Activated CD4-positive, alpha-beta T cell treated with anti-CD3 and anti-CD28 coated beads for 36 hours (primary cell): ENCODE measurements at regions not wholly inside any gene's neighbourhood (a gene's known extent, or its start where the extent isn't known, plus 50 kb on each side); places are given as distances from the start of the nearest gene placed in this dataset.
"Not testable (repeated sequence)": the region's sequence is repeated elsewhere in the genome, so short reads cannot be mapped to it uniquely, and the experiment has no call there.

Source experiments
- ATAC-seq: fragments of 200-7000 bp; cut with Tn5 transposase; one replicate; pipeline ENCODE4 v1.10.0; 2021; ENCODE audit warnings: mild to moderate bottlenecking, moderate library complexity
- CTCF ChIA-PET: fragments of 350-600 bp; sonication (Branson Sonifier 250); formaldehyde crosslinking; loops from one replicate; lab custom pipeline; 2021; ENCODE audit warnings: antibody characterized with exemption; lab: Charles Lee
- POLR2A ChIA-PET: fragments of 350-600 bp; sonication (Branson Sonifier 250); formaldehyde crosslinking; loops from one replicate; lab custom pipeline; 2021; ENCODE audit warnings: antibody characterized with exemption, inconsistent platforms; lab: Charles Lee
- DNase-seq: peaks from one replicate; pipeline ENCODE4 v3.0.0-alpha.2; 2020
- H3K27ac Mint-ChIP-seq: one replicate; pipeline ENCODE4 v1.8.0; 2021; ENCODE audit warnings: mixed read lengths
- H3K27me3 Mint-ChIP-seq: one replicate; pipeline ENCODE4 v1.8.0; 2021; ENCODE audit warnings: mixed read lengths
- H3K36me3 Mint-ChIP-seq: one replicate; pipeline ENCODE4 v1.8.0; 2021; ENCODE audit warnings: low read depth, mixed read lengths
- H3K4me1 Mint-ChIP-seq: one replicate; pipeline ENCODE4 v1.8.0; 2021; ENCODE audit warnings: mixed read lengths
- H3K4me3 Mint-ChIP-seq: one replicate; pipeline ENCODE4 v1.8.0; 2021; ENCODE audit warnings: mild to moderate bottlenecking, moderate library complexity, mixed read lengths
- H3K9me3 Mint-ChIP-seq: one replicate; pipeline ENCODE4 v1.8.0; 2021; ENCODE audit warnings: low read depth, mixed read lengths
- intact Hi-C, 2 experiments: fragments of 100-400 bp; cut with DNase I in 1 of 2; cut with micrococcal nuclease in 1 of 2; formaldehyde crosslinking; loops; one replicate each; pipeline versions ENCODE4 v1.14.2 to v1.15.1; 2022 to 2024; cut with DNase I, micrococcal nuclease

- ChIA-PET POLR2A (no interaction called here), CTCF (no interaction called here)
- intact Hi-C loops, result no loop called here
- Mint-ChIP-seq H3K4me1 (no peaks in the 10 kb centered on the region), H3K27ac (no peak overlapping the region), H3K4me3 (no peak overlapping the region), H3K9me3 (no peaks in the 10 kb centered on the region), H3K36me3 (no peaks in the 10 kb centered on the region), H3K27me3 (no peaks in the 10 kb centered on the region)
- no peak for ATAC-seq
- peak; percentile 7 for DNase-seq
These were observed 196.8 kb upstream of the ATP6AP2 start for GRCh38 chrX:40383969-40384368.

GRCh38 chrX:40383360-40383759, 197.4 kb upstream of the ATP6AP2 start:
- Mint-ChIP-seq H3K36me3 (no peaks in the 10 kb centered on the region), H3K4me1 (no peaks in the 10 kb centered on the region), H3K9me3 (no peaks in the 10 kb centered on the region), H3K27ac (no peak overlapping the region), H3K27me3 (no peaks in the 10 kb centered on the region), H3K4me3 (no peak overlapping the region)
- DNase-seq, result no peak
- intact Hi-C loops, result no loop called here
- CTCF ChIA-PET, result no interaction called here
- POLR2A ChIA-PET, result no interaction called here
- ATAC-seq, result no peak

- intact Hi-C loops, result no loop called here
- ChIA-PET POLR2A (no interaction called here), CTCF (no interaction called here)
- H3K27ac Mint-ChIP-seq, result no peak overlapping the region
- ATAC-seq, result no peak
- no peak for DNase-seq
- H3K36me3 Mint-ChIP-seq, result no peaks in the 10 kb centered on the region
- H3K27me3 Mint-ChIP-seq, result no peaks in the 10 kb centered on the region
- no peaks in the 10 kb centered on the region for H3K9me3 Mint-ChIP-seq
- H3K4me3 Mint-ChIP-seq, result no peak overlapping the region
- no peaks in the 10 kb centered on the region for H3K4me1 Mint-ChIP-seq
These were observed 199.9 kb upstream of the ATP6AP2 start for GRCh38 chrX:40380655-40381488.

GRCh38 chrX:40377684-40378083, 203.1 kb upstream of the ATP6AP2 start:
- DNase-seq (no peak), ATAC-seq (no peak)
- no peaks in the 10 kb centered on the region for H3K9me3 Mint-ChIP-seq
- H3K4me1 Mint-ChIP-seq, result no peaks in the 10 kb centered on the region
- H3K4me3 Mint-ChIP-seq, result no peak overlapping the region
- H3K27me3 Mint-ChIP-seq, result no peaks in the 10 kb centered on the region
- no peak overlapping the region for H3K27ac Mint-ChIP-seq
- CTCF ChIA-PET, result no interaction called here
- POLR2A ChIA-PET, result no interaction called here
- no peaks in the 10 kb centered on the region for H3K36me3 Mint-ChIP-seq
- intact Hi-C loops, result no loop called here

DNA sequence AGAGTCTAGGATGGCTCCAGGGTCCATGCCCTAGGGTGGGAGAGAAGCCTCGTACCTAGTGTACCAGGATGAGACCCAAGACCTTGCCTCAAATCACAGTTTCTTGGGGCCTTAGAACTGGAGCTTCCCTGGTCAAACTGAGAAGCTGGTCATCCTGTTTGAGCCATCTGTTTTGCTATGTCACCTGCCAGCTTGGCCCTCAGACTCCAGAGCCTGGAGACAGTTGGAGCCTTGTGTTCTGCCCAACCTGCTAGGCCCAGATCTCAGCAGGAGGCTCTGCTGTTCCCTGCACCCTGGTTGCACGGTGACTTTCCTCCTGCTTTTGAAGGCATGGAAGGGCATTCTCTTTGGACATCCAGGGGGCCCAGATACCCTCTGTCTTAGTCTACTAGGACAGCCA, 206.3 kb upstream of the ATP6AP2 start:
- H3K4me3 Mint-ChIP-seq, result no peak overlapping the region
- ChIA-PET POLR2A (no interaction called here), CTCF (interaction anchor here (0.8 kb wide), 1 partner anchor 343 kb away, joined by 3 read pairs; no protein-coding TSS in a partner anchor)
- H3K27ac Mint-ChIP-seq, result no peak overlapping the region
- no peaks in the 10 kb centered on the region for H3K27me3 Mint-ChIP-seq
- H3K36me3 Mint-ChIP-seq, result no peaks in the 10 kb centered on the region
- H3K4me1 Mint-ChIP-seq, result no peaks in the 10 kb centered on the region
- H3K9me3 Mint-ChIP-seq, result no peaks in the 10 kb centered on the region
- DNase-seq, result no peak
- ATAC-seq, result no peak
- intact Hi-C loops, result no loop called here

DNA sequence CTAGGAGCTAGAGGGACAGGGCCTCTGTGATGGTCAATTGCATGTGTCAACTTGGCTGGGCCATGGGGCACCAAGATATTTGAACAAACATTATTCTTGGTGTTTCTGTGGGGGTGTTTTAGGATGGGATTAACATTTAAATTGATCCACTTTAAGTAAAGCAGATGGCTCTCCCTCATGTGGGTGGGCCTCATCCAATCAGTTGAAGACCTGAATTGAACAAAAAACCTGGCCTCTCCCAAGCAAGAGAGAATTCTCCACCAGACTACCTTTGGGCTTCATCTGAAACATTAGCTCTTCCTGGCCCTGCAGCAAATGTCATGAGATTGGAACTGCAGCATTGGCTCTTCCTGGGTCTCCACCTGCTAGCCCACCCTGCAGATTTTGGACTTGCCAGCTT, 207.1 kb upstream of the ATP6AP2 start:
- intact Hi-C loops, result no loop called here
- POLR2A ChIA-PET, result no interaction called here
- DNase-seq (no peak), ATAC-seq (no peak)
- H3K4me3 Mint-ChIP-seq, result no peak overlapping the region
- no peaks in the 10 kb centered on the region for H3K4me1 Mint-ChIP-seq
- H3K9me3 Mint-ChIP-seq, result no peaks in the 10 kb centered on the region
- no peak overlapping the region for H3K27ac Mint-ChIP-seq
- CTCF ChIA-PET, result no interaction called here
- H3K36me3 Mint-ChIP-seq, result no peaks in the 10 kb centered on the region
- no peaks in the 10 kb centered on the region for H3K27me3 Mint-ChIP-seq

- Mint-ChIP-seq H3K27me3 (no peaks in the 10 kb centered on the region), H3K27ac (no peak overlapping the region), H3K9me3 (no peaks in the 10 kb centered on the region), H3K4me1 (no peaks in the 10 kb centered on the region), H3K36me3 (no peaks in the 10 kb centered on the region), H3K4me3 (no peak overlapping the region)
- no peak for DNase-seq
- ChIA-PET POLR2A (no interaction called here), CTCF (no interaction called here)
- intact Hi-C loops, result no loop called here
- ATAC-seq, result no peak
These were observed 207.7 kb upstream of the ATP6AP2 start for GRCh38 chrX:40373025-40373424.

GRCh38 chrX:40371376-40371775, 209.4 kb upstream of the ATP6AP2 start:
- Mint-ChIP-seq H3K4me1 (no peaks in the 10 kb centered on the region), H3K36me3 (no peaks in the 10 kb centered on the region), H3K4me3 (no peak overlapping the region), H3K9me3 (no peaks in the 10 kb centered on the region), H3K27me3 (no peaks in the 10 kb centered on the region), H3K27ac (no peak overlapping the region)
- ChIA-PET POLR2A (no interaction called here), CTCF (no interaction called here)
- ATAC-seq (no peak), DNase-seq (no peak)
- intact Hi-C loops, result no loop called here

GRCh38 chrX:40368611-40369061, 212.1 kb upstream of the ATP6AP2 start:
- ATAC-seq (no peak), DNase-seq (no peak)
- H3K9me3 Mint-ChIP-seq, result no peaks in the 10 kb centered on the region
- H3K36me3 Mint-ChIP-seq, result no peaks in the 10 kb centered on the region
- CTCF ChIA-PET, result no interaction called here
- H3K4me1 Mint-ChIP-seq, result no peaks in the 10 kb centered on the region
- no peaks in the 10 kb centered on the region for H3K27me3 Mint-ChIP-seq
- H3K27ac Mint-ChIP-seq, result no peak overlapping the region
- intact Hi-C loops, result no loop called here
- H3K4me3 Mint-ChIP-seq, result no peak overlapping the region
- POLR2A ChIA-PET, result no interaction called here

GRCh38 chrX:40366661-40367060, 214.1 kb upstream of the ATP6AP2 start:
- ATAC-seq (no peak), DNase-seq (no peak)
- no peak overlapping the region for H3K27ac Mint-ChIP-seq
- intact Hi-C loops, result no loop called here
- ChIA-PET POLR2A (no interaction called here), CTCF (no interaction called here)
- no peaks in the 10 kb centered on the region for H3K27me3 Mint-ChIP-seq
- H3K36me3 Mint-ChIP-seq, result no peaks in the 10 kb centered on the region
- no peaks in the 10 kb centered on the region for H3K9me3 Mint-ChIP-seq
- no peaks in the 10 kb centered on the region for H3K4me1 Mint-ChIP-seq
- no peak overlapping the region for H3K4me3 Mint-ChIP-seq

DNA sequence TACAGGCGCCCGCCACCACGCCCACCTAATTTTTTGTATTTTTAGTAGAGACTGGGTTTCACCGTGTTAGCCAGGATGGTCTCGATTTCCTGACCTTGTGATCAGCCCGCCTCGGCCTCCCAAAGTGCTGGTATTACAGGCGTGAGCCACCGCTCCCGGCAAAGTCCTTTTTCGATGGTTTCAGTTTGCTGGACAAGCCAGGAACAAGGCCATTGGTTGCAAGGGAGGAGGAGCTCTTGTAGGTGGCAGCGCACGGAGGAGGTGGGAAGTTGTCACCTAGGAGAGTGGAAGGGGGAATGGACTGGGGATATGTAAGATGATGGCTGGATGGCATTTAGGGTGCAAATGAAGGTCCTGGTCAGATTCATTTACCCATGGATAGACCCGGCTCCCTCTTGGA, 218.5 kb upstream of the ATP6AP2 start:
- H3K27me3 Mint-ChIP-seq, H3K4me1 Mint-ChIP-seq, ATAC-seq, H3K36me3 Mint-ChIP-seq, H3K27ac Mint-ChIP-seq, DNase-seq, H3K9me3 Mint-ChIP-seq, H3K4me3 Mint-ChIP-seq, CTCF ChIA-PET, POLR2A ChIA-PET, intact Hi-C loops: not testable (repeated sequence)

GRCh38 chrX:40360557-40360956, 220.2 kb upstream of the ATP6AP2 start:
- ChIA-PET CTCF (no interaction called here), POLR2A (no interaction called here)
- no peak overlapping the region for H3K4me3 Mint-ChIP-seq
- no peaks in the 10 kb centered on the region for H3K4me1 Mint-ChIP-seq
- H3K36me3 Mint-ChIP-seq, result no peaks in the 10 kb centered on the region
- no peak overlapping the region for H3K27ac Mint-ChIP-seq
- H3K27me3 Mint-ChIP-seq, result no peaks in the 10 kb centered on the region
- intact Hi-C loops, result no loop called here
- no peaks in the 10 kb centered on the region for H3K9me3 Mint-ChIP-seq
- no peak for DNase-seq
- no peak for ATAC-seq
